Ovary (tissue), 7 donors: ENCODE measurements at regions not wholly inside any gene's neighbourhood (a gene's known extent, or its start where the extent isn't known, plus 50 kb on each side); places are given as distances from the start of the nearest gene placed in this dataset.

Experiments used
- DNase-seq, 5 donors: peaks; one replicate each; pipeline ENCODE4 v3.0.0-alpha.2; 2019 to 2020
- H3K27ac ChIP-seq, 2 donors: fragments of 200-600 bp; one replicate each; pipeline versions ENCODE4 v1.5.1 to v1.8.0; 2019 to 2022
- H3K27me3 ChIP-seq: fragments of 200-600 bp; one replicate; pipeline ENCODE4 v1.8.0; 2022
- H3K36me3 ChIP-seq: fragments of 200-600 bp; sonication (generic); one replicate; pipeline ENCODE4 v1.5.1; 2019
- H3K4me1 ChIP-seq: one replicate; pipeline ENCODE4 v1.8.1; 2013; ENCODE audit warnings: mild to moderate bottlenecking, moderate library complexity; ENCODE audit not compliant: insufficient read depth
- H3K4me3 ChIP-seq: fragments of 200-600 bp; sonication (generic); one replicate; pipeline ENCODE4 v1.5.1; 2017
- H3K9me3 ChIP-seq, 2 donors: fragments of 200-600 bp in 1 of 2; sonication (generic) in 1 of 2; one replicate each; pipeline versions ENCODE4 v1.5.1 to v1.8.1; 2013 to 2019; ENCODE audit warnings: mild to moderate bottlenecking in 1 of 2, moderate library complexity in 1 of 2
- EP300 ChIP-seq: sonication (generic); formaldehyde crosslinking; IDR thresholded peaks from one replicate; pipeline ENCODE4 v1.6.1; 2017; ENCODE audit warnings: antibody characterized with exemption
- POLR2A ChIP-seq: fragments of 450-650 bp; IDR thresholded peaks from one replicate; pipeline ENCODE4 v1.6.1; 2017; ENCODE audit warnings: antibody characterized with exemption, mild to moderate bottlenecking, moderate library complexity
- WGBS, 3 donors: extraction: QIAGEN DNeasy Blood & Tissue Kit in 1 of 3; methylation state at CpG; one replicate each; pipeline versions ENCODE4 v1.1.5 to v1.1.7; 2013 to 2017; 5-methylcytosine and 5-hydroxymethylcytosine counted together
- intact Hi-C, 4 donors: fragments of 100-400 bp; cut with DNase I; formaldehyde crosslinking; loops; one replicate each; pipeline versions ENCODE4 v1.11.0 to v1.15.1; 2022 to 2023
- TF ChIP-seq, protein P1 (sequence below), 3 donors: fragments of 450-650 bp in 2 of 3; fragments of 200-600 bp in 1 of 3; IDR thresholded peaks; one replicate each; pipeline versions ENCODE4 v1.5.1 to v1.8.0; 2016 to 2022; ENCODE audit warnings: antibody characterized with exemption in 3 of 3, mild to moderate bottlenecking in 1 of 3
- donor health status: DM: no; HTN: no; CAD: no; lungs with moderate emphysema.
- donor health status: DM: no; HTN: no; CAD: no.
- donor health status: Bipolar disorder and iron deficiency.
- donor health status: DM: no; HTN: no; CAD: no.
- donor health status: DM: yes; HTN: yes; CAD: no.

DNA sequence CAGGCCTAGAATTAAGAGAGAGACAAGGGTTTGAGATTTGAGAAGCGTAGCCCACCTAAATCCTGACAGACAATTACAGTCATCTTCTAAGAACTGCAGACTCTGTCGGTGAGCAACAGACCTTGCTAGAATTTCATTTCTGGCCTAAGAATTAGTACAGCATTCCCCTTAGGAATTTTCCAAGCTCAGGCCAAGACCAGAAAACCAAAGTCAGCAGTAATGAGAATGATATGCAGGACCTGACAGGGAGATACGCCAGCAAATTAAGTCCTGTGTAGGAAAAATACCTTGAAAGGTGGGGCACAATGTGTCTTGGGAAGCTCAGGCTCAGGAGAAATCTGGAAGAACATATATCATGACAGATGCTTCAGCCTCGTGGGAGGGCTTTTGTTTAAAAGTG, 52.7 kb upstream of the HERPUD2 start:
- H3K27ac ChIP-seq, result no peak overlapping the region
- H3K9me3 ChIP-seq, result no peaks in the 10 kb centered on the region
- intact Hi-C loops, result no loop called here
- no peak overlapping the region for H3K4me3 ChIP-seq
- DNase-seq, result no peak
- WGBS, 3 donors, result 43 to 55% (median 43%) methylated on average over 4 of the region's 4 CpGs
- H3K4me1 ChIP-seq, result peaks cover 9% of the 10 kb centered on the region
- TF ChIP-seq EP300, result no peak
- TF ChIP-seq POLR2A, result no peak
- TF ChIP-seq, protein P1, sequence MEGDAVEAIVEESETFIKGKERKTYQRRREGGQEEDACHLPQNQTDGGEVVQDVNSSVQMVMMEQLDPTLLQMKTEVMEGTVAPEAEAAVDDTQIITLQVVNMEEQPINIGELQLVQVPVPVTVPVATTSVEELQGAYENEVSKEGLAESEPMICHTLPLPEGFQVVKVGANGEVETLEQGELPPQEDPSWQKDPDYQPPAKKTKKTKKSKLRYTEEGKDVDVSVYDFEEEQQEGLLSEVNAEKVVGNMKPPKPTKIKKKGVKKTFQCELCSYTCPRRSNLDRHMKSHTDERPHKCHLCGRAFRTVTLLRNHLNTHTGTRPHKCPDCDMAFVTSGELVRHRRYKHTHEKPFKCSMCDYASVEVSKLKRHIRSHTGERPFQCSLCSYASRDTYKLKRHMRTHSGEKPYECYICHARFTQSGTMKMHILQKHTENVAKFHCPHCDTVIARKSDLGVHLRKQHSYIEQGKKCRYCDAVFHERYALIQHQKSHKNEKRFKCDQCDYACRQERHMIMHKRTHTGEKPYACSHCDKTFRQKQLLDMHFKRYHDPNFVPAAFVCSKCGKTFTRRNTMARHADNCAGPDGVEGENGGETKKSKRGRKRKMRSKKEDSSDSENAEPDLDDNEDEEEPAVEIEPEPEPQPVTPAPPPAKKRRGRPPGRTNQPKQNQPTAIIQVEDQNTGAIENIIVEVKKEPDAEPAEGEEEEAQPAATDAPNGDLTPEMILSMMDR (IDR thresholded peaks at IDR 0.05), result no peak
- H3K27me3 ChIP-seq, result no peaks in the 10 kb centered on the region
- H3K36me3 ChIP-seq, result no peaks in the 10 kb centered on the region

DNA sequence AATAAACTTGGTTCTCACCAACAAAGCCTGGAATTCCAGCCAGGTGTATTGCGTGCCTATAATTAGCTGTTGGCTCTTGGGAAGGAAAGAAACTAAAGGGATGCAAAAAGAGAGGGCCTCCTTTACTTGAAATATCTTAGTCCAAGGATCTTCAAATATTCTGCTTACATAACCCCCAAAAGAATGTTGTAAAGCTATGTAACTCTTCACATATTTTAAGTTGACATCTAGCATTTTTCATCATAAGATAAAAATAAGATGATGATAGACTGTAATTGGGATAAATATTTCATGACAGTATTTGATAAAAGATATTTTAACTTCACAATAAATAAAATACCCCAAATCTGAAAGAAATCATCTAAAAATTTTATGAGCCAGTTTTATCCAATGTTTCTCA, 52.5 kb upstream of the SEPTIN7 start:
- Histone ChIP-seq H3K36me3 (no peaks in the 10 kb centered on the region), H3K9me3 (no peaks in the 10 kb centered on the region), H3K4me3 (no peak overlapping the region), H3K4me1 (peaks cover 9% of the 10 kb centered on the region), H3K27ac (no peak overlapping the region), H3K27me3 (no peaks in the 10 kb centered on the region)
- 34 to 70% (median 62%) methylated on average over 1 of the region's 1 CpG for WGBS, 3 donors
- TF ChIP-seq EP300 (no peak), POLR2A (no peak)
- TF ChIP-seq, protein P1 (IDR thresholded peaks at IDR 0.05), result no peak
- DNase-seq, result no peak
- intact Hi-C loops, result no loop called here

DNA sequence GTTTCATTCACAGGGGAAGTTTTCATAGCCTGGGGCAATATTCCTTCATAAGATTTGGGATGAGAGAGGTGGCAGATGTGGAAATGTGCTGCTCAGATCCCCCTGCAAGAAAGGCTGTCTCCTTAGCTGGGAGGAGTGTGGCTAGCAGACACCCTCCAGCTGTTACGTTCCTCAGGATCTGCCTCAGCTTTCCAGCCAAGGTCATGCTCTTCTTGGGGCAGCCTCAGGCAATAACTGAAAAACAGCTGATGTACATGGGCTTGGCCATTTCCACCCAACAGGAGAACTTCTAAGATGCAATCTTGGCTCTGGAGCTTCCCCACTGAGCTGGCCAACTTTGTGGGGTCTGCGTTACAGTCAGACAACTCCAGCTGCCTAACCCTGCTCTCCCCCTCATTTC, 51.3 kb upstream of the SEPTIN7 start:
- no peak overlapping the region for H3K27ac ChIP-seq
- H3K36me3 ChIP-seq, result no peaks in the 10 kb centered on the region
- peaks cover 16% of the 10 kb centered on the region for H3K4me1 ChIP-seq
- peak; percentile 62 to 77 (median 72) for DNase-seq
- no peak for TF ChIP-seq POLR2A
- TF ChIP-seq EP300, result no peak
- TF ChIP-seq, protein P1 (IDR thresholded peaks at IDR 0.05), result no peak
- no peak overlapping the region for H3K4me3 ChIP-seq
- H3K27me3 ChIP-seq, result no peaks in the 10 kb centered on the region
- 7 to 15% (median 12%) methylated on average over 2 of the region's 2 CpGs for WGBS, 3 donors
- intact Hi-C loops, result no loop called here
- H3K9me3 ChIP-seq, result no peaks in the 10 kb centered on the region
